Uterus (tissue), 3 donors: ENCODE measurements at regions not wholly inside any gene's neighbourhood (a gene's known extent, or its start where the extent isn't known, plus 50 kb on each side); places are given as distances from the start of the nearest gene placed in this dataset.

Experiments
- DNase-seq, 2 donors: peaks; one replicate each; pipeline ENCODE4 v3.0.0-alpha.2; 2019 to 2020
- H3K27ac ChIP-seq, 2 donors: fragments of 200-600 bp; sonication (generic); 1 replicate in 1 of 2; 2 replicates in 1 of 2; pipeline ENCODE4 v1.5.1; 2016 to 2018
- H3K27me3 ChIP-seq, 2 donors: fragments of 200-600 bp; sonication (generic); one replicate each; pipeline ENCODE4 v1.5.1; 2018 to 2019; ENCODE audit warnings: control low read depth in 1 of 2
- H3K36me3 ChIP-seq, 2 donors: fragments of 200-600 bp; sonication (generic); one replicate each; pipeline ENCODE4 v1.5.1; 2019; ENCODE audit warnings: control low read depth in 1 of 2
- H3K4me1 ChIP-seq, 2 donors: fragments of 200-600 bp; sonication (generic); one replicate each; pipeline ENCODE4 v1.5.1; 2018 to 2019; ENCODE audit warnings: control low read depth in 1 of 2
- H3K4me3 ChIP-seq, 2 donors: fragments of 200-600 bp; sonication (generic); 1 replicate in 1 of 2; 2 replicates in 1 of 2; pipeline ENCODE4 v1.5.1; 2018 to 2019; ENCODE audit warnings: mild to moderate bottlenecking in 1 of 2
- H3K9me3 ChIP-seq, 2 donors: fragments of 200-600 bp; sonication (generic); one replicate each; pipeline ENCODE4 v1.5.1; 2019; ENCODE audit warnings: control low read depth in 1 of 2
- POLR2A ChIP-seq, 2 donors: fragments of 450-650 bp; IDR thresholded peaks; one replicate each; pipeline ENCODE4 v1.6.1; 2016; ENCODE audit warnings: antibody characterized with exemption in 2 of 2, mild to moderate bottlenecking in 1 of 2, moderate library complexity in 1 of 2
- intact Hi-C: fragments of 100-400 bp; cut with DNase I; formaldehyde crosslinking; loops from one replicate; pipeline ENCODE4 v1.15.1; 2023; ENCODE audit warnings: low total_unique reads
- TF ChIP-seq, protein P1 (sequence below), 4 experiments: fragments of 200-600 bp in 2 of 4; fragments of 450-650 bp in 2 of 4; sonication (generic) in 2 of 4; IDR thresholded peaks; one replicate each; pipeline ENCODE4 v1.5.1; 2016 to 2019; ENCODE audit warnings: antibody characterized with exemption in 4 of 4, mild to moderate bottlenecking in 2 of 4, moderate library complexity in 1 of 4
- donor health status: DM: yes; HTN: yes; CAD: no.

DNA sequence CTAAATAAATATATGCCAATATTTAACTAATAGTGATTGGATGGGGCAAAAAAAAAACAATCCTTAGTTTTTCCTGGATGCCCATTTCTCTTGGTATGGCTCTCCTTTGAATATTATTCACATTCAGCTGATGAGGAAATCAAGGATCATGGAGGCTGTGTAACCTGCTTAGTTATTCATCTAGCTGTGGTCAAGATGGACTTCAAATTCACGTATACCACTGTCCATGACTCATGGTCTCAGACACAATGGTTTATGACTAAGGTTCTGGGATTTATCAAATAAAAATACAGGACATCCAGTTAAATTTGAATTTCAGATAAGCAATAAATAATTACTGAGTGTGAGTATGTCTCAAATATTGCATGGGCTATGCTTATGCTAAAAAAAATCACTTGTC lies 191.5 kb upstream of the CELF2 start:
- Histone ChIP-seq H3K4me3 (no peak overlapping the region), H3K4me1 (peaks cover 0 to 5% of the 10 kb centered on the region in 2 donors), H3K27ac (peak overlapping the region; percentile 20 to 55), H3K36me3 (no peaks in the 10 kb centered on the region), H3K9me3 (no peaks in the 10 kb centered on the region), H3K27me3 (no peaks in the 10 kb centered on the region)
- no peak for DNase-seq
- TF ChIP-seq POLR2A (IDR thresholded peaks at IDR 0.05), result no peak
- TF ChIP-seq, protein P1, sequence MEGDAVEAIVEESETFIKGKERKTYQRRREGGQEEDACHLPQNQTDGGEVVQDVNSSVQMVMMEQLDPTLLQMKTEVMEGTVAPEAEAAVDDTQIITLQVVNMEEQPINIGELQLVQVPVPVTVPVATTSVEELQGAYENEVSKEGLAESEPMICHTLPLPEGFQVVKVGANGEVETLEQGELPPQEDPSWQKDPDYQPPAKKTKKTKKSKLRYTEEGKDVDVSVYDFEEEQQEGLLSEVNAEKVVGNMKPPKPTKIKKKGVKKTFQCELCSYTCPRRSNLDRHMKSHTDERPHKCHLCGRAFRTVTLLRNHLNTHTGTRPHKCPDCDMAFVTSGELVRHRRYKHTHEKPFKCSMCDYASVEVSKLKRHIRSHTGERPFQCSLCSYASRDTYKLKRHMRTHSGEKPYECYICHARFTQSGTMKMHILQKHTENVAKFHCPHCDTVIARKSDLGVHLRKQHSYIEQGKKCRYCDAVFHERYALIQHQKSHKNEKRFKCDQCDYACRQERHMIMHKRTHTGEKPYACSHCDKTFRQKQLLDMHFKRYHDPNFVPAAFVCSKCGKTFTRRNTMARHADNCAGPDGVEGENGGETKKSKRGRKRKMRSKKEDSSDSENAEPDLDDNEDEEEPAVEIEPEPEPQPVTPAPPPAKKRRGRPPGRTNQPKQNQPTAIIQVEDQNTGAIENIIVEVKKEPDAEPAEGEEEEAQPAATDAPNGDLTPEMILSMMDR (IDR thresholded peaks at IDR 0.05), result no peak
- intact Hi-C loops, result no loop called here

GRCh38 chr10:10828623-10829022 lies 189.0 kb upstream of the CELF2 start:
- Histone ChIP-seq H3K4me3 (no peak overlapping the region), H3K9me3 (no peaks in the 10 kb centered on the region), H3K27ac (no peak overlapping the region), H3K27me3 (no peaks in the 10 kb centered on the region), H3K4me1 (peaks cover 0 to 4% of the 10 kb centered on the region in 2 donors), H3K36me3 (no peaks in the 10 kb centered on the region)
- DNase-seq, result no peak
- TF ChIP-seq POLR2A (IDR thresholded peaks at IDR 0.05), result no peak
- TF ChIP-seq, protein P1 (IDR thresholded peaks at IDR 0.05), result no peak
- intact Hi-C loops, result no loop called here

GRCh38 chr10:10829576-10829975 lies 188.1 kb upstream of the CELF2 start:
- Histone ChIP-seq H3K36me3 (no peaks in the 10 kb centered on the region), H3K27me3 (no peaks in the 10 kb centered on the region), H3K27ac (peak overlapping the region; percentile 64 to 69), H3K4me1 (no peaks in the 10 kb centered on the region), H3K9me3 (no peaks in the 10 kb centered on the region), H3K4me3 (no peak overlapping the region)
- intact Hi-C loops, result no loop called here
- TF ChIP-seq POLR2A (IDR thresholded peaks at IDR 0.05), result no peak
- TF ChIP-seq, protein P1 (IDR thresholded peaks at IDR 0.05), result no peak
- DNase-seq, result no peak

DNA sequence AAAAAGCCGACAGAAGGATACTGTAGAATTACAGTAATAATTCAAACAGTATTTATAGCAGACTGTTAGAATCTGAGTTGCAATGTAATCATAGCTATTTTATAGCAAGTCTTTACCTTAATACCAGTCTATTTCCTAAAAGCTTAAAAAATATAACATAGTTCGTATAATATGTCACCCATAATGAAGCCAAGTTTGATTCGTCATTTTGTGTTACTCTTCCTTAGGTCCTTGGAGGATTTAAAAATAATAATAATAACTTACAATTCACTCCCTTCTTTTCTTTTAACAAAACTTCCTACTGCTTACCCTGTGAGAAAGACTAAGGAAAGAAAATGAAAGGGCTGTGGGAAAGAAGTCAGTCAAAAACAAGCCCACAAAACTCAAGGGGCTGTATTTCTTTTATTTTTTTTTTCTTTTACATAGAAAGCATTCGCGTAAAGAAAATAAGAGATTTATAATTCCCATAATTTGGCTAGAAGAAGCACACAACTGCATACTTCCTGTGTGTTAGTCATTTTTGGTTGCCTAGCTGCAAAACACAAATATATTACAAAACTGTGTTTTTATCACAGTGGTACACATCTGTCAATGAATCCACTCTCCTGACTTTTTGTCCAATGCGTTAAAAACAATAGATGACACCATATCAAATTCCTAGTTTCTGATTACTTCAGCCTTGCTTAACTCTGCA lies 187.2 kb upstream of the CELF2 start:
- H3K36me3 ChIP-seq, result no peaks in the 10 kb centered on the region
- no peaks in the 10 kb centered on the region for H3K27me3 ChIP-seq
- no peaks in the 10 kb centered on the region for H3K9me3 ChIP-seq
- no peaks in the 10 kb centered on the region for H3K4me1 ChIP-seq
- H3K27ac ChIP-seq, result peak overlapping the region; percentile 64 to 69
- peak overlapping the region in 1 of 2 donors; percentile 11 for H3K4me3 ChIP-seq
- intact Hi-C loops, result no loop called here
- TF ChIP-seq POLR2A (IDR thresholded peaks at IDR 0.05), result no peak
- TF ChIP-seq, protein P1 (IDR thresholded peaks at IDR 0.05), result no peak
- DNase-seq, result no peak

DNA sequence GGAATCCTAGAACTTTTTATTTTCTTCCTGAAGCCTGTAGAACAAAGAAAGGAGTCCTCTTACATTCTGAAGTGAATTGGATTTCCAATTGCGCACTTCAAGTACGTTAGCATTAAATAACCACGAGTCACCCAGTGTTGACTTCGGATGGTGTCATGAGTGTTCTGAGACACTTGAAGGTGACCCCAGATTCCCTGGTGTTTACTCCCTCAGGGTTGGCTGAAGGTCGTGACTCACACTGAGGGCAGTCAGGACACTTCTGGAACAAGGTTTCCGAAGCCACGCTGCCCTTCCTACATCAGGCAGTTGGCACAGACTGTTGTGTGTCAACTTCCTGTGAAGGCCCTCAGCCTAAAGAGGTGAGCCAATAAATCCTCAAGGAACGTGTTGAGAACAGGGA lies 186.6 kb upstream of the CELF2 start:
- Histone ChIP-seq H3K4me1 (no peaks in the 10 kb centered on the region), H3K36me3 (no peaks in the 10 kb centered on the region), H3K27me3 (no peaks in the 10 kb centered on the region), H3K27ac (peak overlapping the region; percentile 64 to 69), H3K9me3 (no peaks in the 10 kb centered on the region), H3K4me3 (no peak overlapping the region)
- no peak for TF ChIP-seq POLR2A (IDR thresholded peaks at IDR 0.05)
- TF ChIP-seq, protein P1 (IDR thresholded peaks at IDR 0.05), result no peak
- DNase-seq, result peak; percentile 32 to 50
- intact Hi-C loops, result no loop called here
